ENCODE measurements at regions not wholly inside any gene's neighbourhood (a gene's known extent, or its start where the extent isn't known, plus 50 kb on each side); places are given as distances from the start of the nearest gene placed in this dataset.
"Not testable (repeated sequence)": the region's sequence is repeated elsewhere in the genome, so short reads cannot be mapped to it uniquely, and the experiment has no call there.

GRCh38 chr18:30929718-30930117 is 112.8 kb downstream of the DSC3 start:
- peak; percentile 17 for DNase-seq

- DNase-seq = peak; percentile 6
Measured at GRCh38 chr18:30929065-30929464, 113.5 kb downstream of the DSC3 start.

GRCh38 chr18:30927517-30928075 is 114.9 kb downstream of the DSC3 start:
- no peak for DNase-seq

- DNase-seq = no peak
Measured at GRCh38 chr18:30927042-30927441, 115.5 kb downstream of the DSC3 start.

GRCh38 chr18:30925795-30926194 is 116.7 kb downstream of the DSC3 start:
- DNase-seq = no peak

GRCh38 chr18:30920757-30921156 is 121.8 kb downstream of the DSC3 start:
- DNase-seq = no peak

GRCh38 chr18:30920351-30920750 is 122.2 kb downstream of the DSC3 start:
- no peak for DNase-seq

GRCh38 chr18:30917651-30918050 is 124.9 kb downstream of the DSC3 start:
- no peak for DNase-seq

- no peak for DNase-seq
Measured at GRCh38 chr18:30915336-30915988, 127.1 kb downstream of the DSC3 start.

GRCh38 chr18:30908381-30908780 is 134.2 kb downstream of the DSC3 start:
- DNase-seq = no peak

- DNase-seq = no peak
Measured at GRCh38 chr18:30903566-30903965, 139.0 kb downstream of the DSC3 start.

GRCh38 chr18:30889519-30890301 is 152.8 kb downstream of the DSC3 start:
- DNase-seq = peak; percentile 77

- no peak for DNase-seq
Measured at GRCh38 chr18:30888344-30888743, 154.2 kb downstream of the DSC3 start.

GRCh38 chr18:30886998-30887397 is 155.5 kb downstream of the DSC3 start:
- DNase-seq = no peak

- DNase-seq = peak; percentile 6
Measured at GRCh38 chr18:30870466-30870865, 172.1 kb downstream of the DSC3 start.

GRCh38 chr18:30862900-30863299 is 179.6 kb downstream of the DSC3 start:
- no peak for DNase-seq

GRCh38 chr18:30860741-30861140 is 181.8 kb downstream of the DSC3 start:
- DNase-seq = no peak

GRCh38 chr18:30859036-30859435 is 183.5 kb downstream of the DSC3 start:
- no peak for DNase-seq

- DNase-seq = no peak
Measured at GRCh38 chr18:30858560-30858959, 184.0 kb downstream of the DSC3 start.

- peak; percentile 13 for DNase-seq
Measured at GRCh38 chr18:30855762-30856161, 186.8 kb downstream of the DSC3 start.

- no peak for DNase-seq
Measured at GRCh38 chr18:30852980-30853379, 189.6 kb downstream of the DSC3 start.

GRCh38 chr18:30852541-30852940 is 190.0 kb downstream of the DSC3 start:
- DNase-seq = no peak

GRCh38 chr18:30839056-30839561 is 203.4 kb downstream of the DSC3 start:
- not testable (repeated sequence) for DNase-seq

- DNase-seq = no peak
Measured at GRCh38 chr18:30828700-30829099, 213.8 kb downstream of the DSC3 start.

All from OCI-M1 (cell line).